RWPE2 (cell line): ENCODE measurements at regions not wholly inside any gene's neighbourhood (a gene's known extent, or its start where the extent isn't known, plus 50 kb on each side); places are given as distances from the start of the nearest gene placed in this dataset.

Experiments used
- ATAC-seq: fragments of 200-7000 bp; cut with Tn5 transposase; 3 replicates; pipeline ENCODE4 v1.9.1; 2021; ENCODE audit warnings: low read depth
- DNase-seq: peaks from one replicate; pipeline ENCODE4 v3.0.0-alpha.2; 2020; ENCODE audit warnings: low spot score
- H3K27ac ChIP-seq: fragments of 450-650 bp; 2 replicates; pipeline ENCODE4 v1.5.1; 2017; ENCODE audit warnings: mild to moderate bottlenecking; ENCODE audit not compliant: poor library complexity, severe bottlenecking
- H3K27me3 ChIP-seq: fragments of 250-450 bp; sonication (Bioruptor Pico); 2 replicates; pipeline ENCODE4 v1.5.1; 2021; ENCODE audit warnings: mild to moderate bottlenecking, moderate library complexity; ENCODE audit not compliant: insufficient read depth, poor library complexity, severe bottlenecking
- H3K36me3 ChIP-seq: fragments of 250-450 bp; sonication (Bioruptor Pico); 2 replicates; pipeline ENCODE4 v1.5.1; 2020; ENCODE audit warnings: low read depth, mild to moderate bottlenecking, moderate library complexity
- H3K4me1 ChIP-seq: fragments of 250-450 bp; sonication (Bioruptor Pico); 2 replicates; pipeline ENCODE4 v1.5.1; 2021; ENCODE audit warnings: mild to moderate bottlenecking, moderate library complexity; ENCODE audit not compliant: insufficient read depth, poor library complexity, severe bottlenecking
- H3K4me3 ChIP-seq: fragments of 250-450 bp; sonication (Bioruptor Pico); 2 replicates; pipeline ENCODE4 v1.5.1; 2021; ENCODE audit warnings: mild to moderate bottlenecking, moderate library complexity; ENCODE audit not compliant: severe bottlenecking
- H3K9me3 ChIP-seq: fragments of 250-450 bp; sonication (Bioruptor Pico); 2 replicates; pipeline ENCODE4 v1.5.1; 2021; ENCODE audit warnings: mild to moderate bottlenecking, moderate library complexity; ENCODE audit not compliant: severe bottlenecking
- TF ChIP-seq, protein P1 (sequence below): fragments of 450-650 bp; IDR thresholded peaks from one replicate; pipeline ENCODE4 v1.5.1; 2017; ENCODE audit warnings: mild to moderate bottlenecking, moderate library complexity; ENCODE audit not compliant: poor library complexity, severe bottlenecking

DNA sequence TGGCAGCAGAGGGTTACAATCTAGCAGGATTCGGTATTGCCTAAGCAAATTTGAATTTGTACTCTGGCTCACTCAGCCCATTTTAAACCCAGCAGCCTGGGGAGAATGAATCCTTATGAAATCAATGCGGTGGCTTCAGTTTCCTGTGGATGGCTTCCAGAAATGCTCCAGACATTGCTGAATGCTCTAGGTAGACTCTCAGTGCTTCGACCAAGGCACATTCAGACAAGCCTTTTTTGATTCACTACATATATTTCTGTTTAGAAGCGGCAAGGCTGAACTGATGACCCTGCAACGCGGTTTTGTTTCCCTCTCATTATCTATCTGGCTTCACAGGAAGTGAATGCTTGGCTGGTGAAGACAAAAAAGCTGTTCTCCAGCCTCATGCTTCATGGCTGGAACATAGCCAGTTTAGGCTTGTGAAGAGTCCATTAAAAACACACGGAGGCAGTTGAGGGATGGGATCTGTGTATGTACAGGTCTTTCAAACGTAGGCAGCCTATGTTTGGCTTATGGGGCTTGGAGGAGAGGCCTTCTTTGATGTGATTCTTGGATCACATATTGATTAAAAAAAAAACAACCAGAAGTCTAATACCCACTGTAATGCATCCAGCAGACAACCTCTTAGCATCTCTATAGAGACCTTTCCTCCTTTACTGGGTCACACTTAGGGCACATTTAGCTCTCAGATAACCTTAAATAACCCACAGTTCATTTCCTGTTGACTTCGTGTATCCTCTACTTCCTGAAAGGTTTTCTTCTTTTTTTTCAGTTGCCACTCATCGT lies 400.2 kb upstream of the TBL1XR1 start:
- Histone ChIP-seq H3K27me3 (no peaks in the 10 kb centered on the region), H3K27ac (peak overlapping the region; percentile 97), H3K36me3 (no peaks in the 10 kb centered on the region), H3K4me1 (peaks cover 76% of the 10 kb centered on the region), H3K9me3 (no peaks in the 10 kb centered on the region), H3K4me3 (no peak overlapping the region)
- TF ChIP-seq, protein P1, sequence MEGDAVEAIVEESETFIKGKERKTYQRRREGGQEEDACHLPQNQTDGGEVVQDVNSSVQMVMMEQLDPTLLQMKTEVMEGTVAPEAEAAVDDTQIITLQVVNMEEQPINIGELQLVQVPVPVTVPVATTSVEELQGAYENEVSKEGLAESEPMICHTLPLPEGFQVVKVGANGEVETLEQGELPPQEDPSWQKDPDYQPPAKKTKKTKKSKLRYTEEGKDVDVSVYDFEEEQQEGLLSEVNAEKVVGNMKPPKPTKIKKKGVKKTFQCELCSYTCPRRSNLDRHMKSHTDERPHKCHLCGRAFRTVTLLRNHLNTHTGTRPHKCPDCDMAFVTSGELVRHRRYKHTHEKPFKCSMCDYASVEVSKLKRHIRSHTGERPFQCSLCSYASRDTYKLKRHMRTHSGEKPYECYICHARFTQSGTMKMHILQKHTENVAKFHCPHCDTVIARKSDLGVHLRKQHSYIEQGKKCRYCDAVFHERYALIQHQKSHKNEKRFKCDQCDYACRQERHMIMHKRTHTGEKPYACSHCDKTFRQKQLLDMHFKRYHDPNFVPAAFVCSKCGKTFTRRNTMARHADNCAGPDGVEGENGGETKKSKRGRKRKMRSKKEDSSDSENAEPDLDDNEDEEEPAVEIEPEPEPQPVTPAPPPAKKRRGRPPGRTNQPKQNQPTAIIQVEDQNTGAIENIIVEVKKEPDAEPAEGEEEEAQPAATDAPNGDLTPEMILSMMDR: no peak
- no peak for DNase-seq
- peak; percentile 51 for ATAC-seq

- H3K4me3 ChIP-seq: no peak overlapping the region
- H3K36me3 ChIP-seq: no peaks in the 10 kb centered on the region
- H3K27ac ChIP-seq: peak overlapping the region; percentile 97
- DNase-seq: no peak
- TF ChIP-seq, protein P1: no peak
- no peaks in the 10 kb centered on the region for H3K9me3 ChIP-seq
- no peaks in the 10 kb centered on the region for H3K27me3 ChIP-seq
- peaks cover 76% of the 10 kb centered on the region for H3K4me1 ChIP-seq
- ATAC-seq: no peak
These were observed 401.0 kb upstream of the TBL1XR1 start for GRCh38 chr3:177598097-177598833.

GRCh38 chr3:177599326-177599725 lies 402.0 kb upstream of the TBL1XR1 start:
- TF ChIP-seq, protein P1: no peak
- DNase-seq: no peak
- Histone ChIP-seq H3K36me3 (no peaks in the 10 kb centered on the region), H3K27me3 (no peaks in the 10 kb centered on the region), H3K9me3 (no peaks in the 10 kb centered on the region), H3K4me3 (no peak overlapping the region), H3K4me1 (peaks cover 67% of the 10 kb centered on the region), H3K27ac (peak overlapping the region; percentile 12)
- ATAC-seq: no peak

DNA sequence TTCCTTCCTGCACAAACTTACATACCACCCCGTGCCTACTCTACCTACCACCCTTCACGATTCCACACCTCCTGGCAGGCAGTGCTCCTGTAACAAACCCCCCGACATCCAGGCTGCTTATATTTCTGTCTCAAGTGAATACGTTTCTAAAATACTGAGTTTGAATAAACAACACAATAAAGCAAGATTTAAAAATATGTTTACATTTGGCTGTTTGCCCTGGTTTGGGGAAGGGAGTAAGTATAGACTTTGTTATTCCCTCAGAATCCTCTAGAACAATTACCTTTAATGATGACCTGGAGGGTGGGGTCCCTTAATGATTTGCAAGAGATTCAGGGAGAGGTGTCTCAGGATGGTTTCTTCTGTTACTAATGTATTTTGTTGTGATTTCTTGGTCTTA lies 402.6 kb upstream of the TBL1XR1 start:
- Histone ChIP-seq H3K27me3 (no peaks in the 10 kb centered on the region), H3K27ac (peak overlapping the region; percentile 12), H3K4me3 (no peak overlapping the region), H3K4me1 (peaks cover 62% of the 10 kb centered on the region), H3K36me3 (no peaks in the 10 kb centered on the region), H3K9me3 (no peaks in the 10 kb centered on the region)
- ATAC-seq (no peak), DNase-seq (no peak)
- TF ChIP-seq, protein P1: no peak
